ENCODE measurements at regions not wholly inside any gene's neighbourhood (a gene's known extent, or its start where the extent isn't known, plus 50 kb on each side); places are given as distances from the start of the nearest gene placed in this dataset.

- no peak for DNase-seq
Measured at GRCh38 chr7:40965016-40965415, 737.9 kb downstream of the INHBA start.

- no peak for DNase-seq
Measured at GRCh38 chr7:40964610-40965009, 738.3 kb downstream of the INHBA start.

DNA sequence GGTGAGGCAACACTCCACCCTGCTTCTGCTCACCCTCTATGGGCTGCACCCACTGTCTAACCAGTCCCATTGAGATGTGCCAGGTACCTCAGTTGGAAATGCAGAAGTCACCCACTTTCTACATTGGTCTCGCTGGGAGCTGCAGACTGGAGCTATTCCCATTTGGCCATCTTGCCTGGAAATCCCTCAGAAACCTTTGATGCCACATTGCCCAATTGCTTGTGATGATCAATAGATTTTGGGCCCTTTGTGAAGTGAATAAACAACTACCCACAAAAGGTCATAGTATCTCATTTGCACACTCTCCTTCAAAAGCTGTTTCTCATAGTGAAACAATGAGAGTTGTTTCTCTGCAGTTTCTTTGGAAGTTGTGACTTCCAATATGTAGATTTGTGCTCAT, 742.9 kb downstream of the INHBA start:
- no peak for DNase-seq

DNA sequence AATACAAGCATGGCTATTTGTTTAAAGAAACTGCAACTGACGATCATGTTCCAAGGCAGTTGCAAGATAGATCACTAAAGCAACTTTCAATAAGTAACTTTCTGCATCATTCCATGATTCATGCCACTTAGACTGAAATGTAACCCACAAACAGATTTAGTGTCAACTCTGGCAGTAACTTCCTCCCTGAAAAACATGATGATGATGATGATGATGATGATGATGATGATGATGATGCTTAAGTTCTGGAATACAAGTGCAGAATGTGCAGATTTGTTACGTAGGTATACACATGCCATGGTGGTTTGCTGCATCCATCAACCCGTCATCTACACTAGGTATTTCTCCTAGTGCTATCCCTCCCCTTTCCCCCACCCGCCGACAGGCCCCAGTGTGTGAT, 754.7 kb downstream of the INHBA start:
- DNase-seq: no peak

GRCh38 chr7:40947566-40947965, 755.3 kb downstream of the INHBA start:
- DNase-seq: no peak

- no peak for DNase-seq
Measured at GRCh38 chr7:40946549-40946948, 756.3 kb downstream of the INHBA start.

GRCh38 chr7:40945788-40946187, 757.1 kb downstream of the INHBA start:
- no peak for DNase-seq

- no peak for DNase-seq
Measured at GRCh38 chr7:40944981-40945585, 757.8 kb downstream of the INHBA start.

GRCh38 chr7:40937879-40938278, 765.0 kb downstream of the INHBA start:
- no peak for DNase-seq

DNA sequence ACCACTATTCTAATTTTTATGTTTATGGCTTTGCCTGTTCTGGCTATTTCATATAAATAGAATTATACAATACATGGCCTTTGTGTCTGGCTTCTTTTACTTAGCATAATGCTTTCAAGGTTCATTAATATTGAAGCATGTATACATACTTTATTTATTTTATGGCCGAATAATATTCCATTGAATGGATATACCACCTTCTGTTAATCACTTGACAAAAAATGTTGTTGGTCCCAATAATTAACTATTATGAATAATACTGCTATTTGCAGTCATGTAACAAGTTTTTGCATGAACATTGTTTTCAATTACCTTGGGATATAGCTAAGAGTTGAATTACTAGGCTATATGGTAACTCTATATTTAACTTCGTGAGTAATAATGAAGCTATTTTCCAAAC, 767.5 kb downstream of the INHBA start:
- DNase-seq: no peak

DNA sequence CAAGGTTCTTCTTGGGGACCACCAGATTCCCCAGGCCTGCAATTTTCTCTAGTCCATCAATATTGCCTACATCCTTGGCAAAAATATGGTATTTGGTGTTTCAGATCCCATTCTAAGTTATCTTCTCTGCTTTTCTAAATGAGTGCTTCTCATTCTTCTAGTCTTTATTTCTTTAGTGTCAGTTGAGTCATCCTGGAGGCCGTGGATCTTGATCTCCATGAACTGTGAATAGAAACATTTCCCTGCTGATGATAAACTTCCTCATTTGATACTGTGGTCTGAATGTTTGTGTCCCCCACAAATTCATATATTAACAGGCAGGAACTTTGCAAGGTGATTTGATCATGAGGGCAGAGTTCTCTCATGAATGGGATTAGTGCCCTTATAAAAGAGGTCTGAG, 779.3 kb downstream of the INHBA start:
- no peak for DNase-seq

DNA sequence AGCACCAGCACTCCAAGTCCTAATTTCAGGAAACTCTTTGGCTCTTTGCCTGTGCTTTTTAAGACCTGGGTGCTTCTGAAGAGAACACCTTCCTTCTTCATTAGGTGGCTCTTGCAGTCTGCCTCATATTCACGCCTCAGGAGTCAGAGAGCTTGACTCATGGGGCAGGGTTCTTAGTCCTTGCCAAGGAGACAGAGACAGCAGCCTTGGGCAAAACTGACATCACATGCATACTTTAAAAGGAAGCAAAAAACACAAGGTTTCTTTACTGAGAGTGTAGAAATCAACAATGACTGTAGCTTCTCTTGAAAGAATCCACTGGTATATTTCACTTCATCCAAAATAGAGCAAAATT, 780.6 kb downstream of the INHBA start:
- no peak for DNase-seq

DNA sequence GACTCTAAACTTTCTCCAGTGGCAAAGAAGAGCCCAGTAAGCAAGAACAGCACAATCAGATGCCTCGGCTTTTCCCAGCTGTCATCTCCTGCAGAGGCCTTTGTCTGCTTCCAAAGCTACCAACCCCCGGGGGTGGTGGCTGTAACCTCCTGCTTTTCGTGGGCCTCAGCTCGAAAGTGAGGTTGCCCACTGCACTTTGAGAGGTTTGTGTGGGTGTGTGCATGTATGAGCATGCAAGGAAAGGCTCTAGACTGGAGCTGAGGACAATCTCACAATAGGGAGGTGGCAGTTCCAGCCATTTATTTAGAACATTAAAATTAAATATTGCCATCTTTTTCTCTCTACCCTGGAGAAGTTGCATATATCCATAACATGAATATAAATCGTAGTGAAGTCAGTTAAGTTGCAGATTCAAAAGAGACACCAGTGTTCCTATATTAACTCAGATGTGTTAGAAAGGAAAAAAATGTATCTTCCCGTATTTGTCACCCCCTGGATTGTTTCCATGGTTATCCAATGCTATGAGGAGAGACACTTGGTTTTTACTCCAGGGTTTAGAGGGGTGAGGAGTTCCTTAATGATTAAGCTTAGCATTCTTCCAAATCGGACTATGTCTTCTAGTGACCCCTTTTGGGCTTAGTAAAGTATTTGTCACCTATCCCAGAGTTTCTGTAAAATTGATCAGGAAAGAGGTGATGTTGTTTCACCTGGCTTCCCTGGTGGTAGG, 781.1 kb downstream of the INHBA start:
- no peak for DNase-seq

DNA sequence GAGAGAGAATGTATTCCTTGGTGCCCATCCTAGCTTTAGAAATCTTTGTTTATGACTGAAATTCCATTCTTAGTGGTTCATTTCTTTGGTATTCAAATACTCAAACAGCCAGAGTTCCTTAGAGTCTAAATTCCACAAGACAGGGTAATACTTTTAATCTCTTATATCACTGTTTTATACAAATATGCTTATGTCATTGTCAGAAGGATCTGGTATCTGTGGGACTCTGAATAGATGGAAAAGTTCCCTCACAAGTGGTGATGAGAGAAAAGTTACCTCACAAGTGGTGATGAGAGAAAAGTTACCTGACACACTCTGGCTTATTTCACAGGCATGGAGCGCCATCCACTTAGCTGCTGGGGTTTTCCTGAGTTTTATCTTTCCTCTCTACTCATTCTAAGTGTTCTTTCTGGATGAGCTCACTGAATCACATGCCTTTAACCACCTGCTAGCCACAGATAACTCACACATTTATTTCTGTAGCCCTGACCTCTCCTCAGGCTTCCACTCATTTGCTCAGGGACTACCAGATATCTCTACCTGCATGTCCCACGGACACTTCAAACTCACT, 784.0 kb downstream of the SUGCT start:
- DNase-seq: no peak

- no peak for DNase-seq
Measured at GRCh38 chr7:40916813-40917212, 782.0 kb downstream of the SUGCT start.

DNA sequence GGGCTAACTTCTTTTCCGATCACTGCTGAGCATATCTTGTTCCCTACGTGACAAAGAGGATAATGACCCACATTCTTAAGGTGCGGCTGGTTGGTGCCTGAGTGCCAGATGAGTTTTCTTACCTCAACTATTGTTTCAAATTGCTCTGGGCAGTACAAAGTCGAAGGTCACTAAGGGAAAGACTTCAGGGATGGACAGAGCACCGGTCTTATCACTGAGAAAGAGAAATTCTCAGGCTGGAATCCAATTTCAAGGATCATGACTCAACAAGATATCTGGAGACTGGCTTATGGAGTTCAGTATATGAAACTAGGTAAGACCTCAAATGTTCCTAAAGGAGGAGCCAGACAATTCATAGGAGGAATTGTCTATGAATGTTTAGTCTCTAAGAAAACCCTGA, 780.3 kb downstream of the SUGCT start:
- no peak for DNase-seq

All from 8988T (cell line).